ENCODE measurements at regions not wholly inside any gene's neighbourhood (a gene's known extent, or its start where the extent isn't known, plus 50 kb on each side); places are given as distances from the start of the nearest gene placed in this dataset.

GRCh38 chr3:117268318-117268717, 558.7 kb downstream of the TUSC7 start:
- Histone ChIP-seq H3K27ac (no peak overlapping the region), H3K4me3 (no peak overlapping the region)

GRCh38 chr3:117272274-117272673, 562.7 kb downstream of the TUSC7 start:
- no peak overlapping the region for H3K27ac ChIP-seq
- no peak overlapping the region for H3K4me3 ChIP-seq

GRCh38 chr3:117272876-117273523, 563.4 kb downstream of the TUSC7 start:
- Histone ChIP-seq H3K27ac (no peak overlapping the region), H3K4me3 (no peak overlapping the region)

GRCh38 chr3:117277816-117278215, 568.2 kb downstream of the TUSC7 start:
- Histone ChIP-seq H3K27ac (no peak overlapping the region), H3K4me3 (no peak overlapping the region)

GRCh38 chr3:117278424-117279190, 569.0 kb downstream of the TUSC7 start:
- Histone ChIP-seq H3K4me3 (no peak overlapping the region), H3K27ac (no peak overlapping the region)

GRCh38 chr3:117281371-117281770, 571.8 kb downstream of the TUSC7 start:
- Histone ChIP-seq H3K4me3 (no peak overlapping the region), H3K27ac (no peak overlapping the region)

- H3K4me3 ChIP-seq: no peak overlapping the region
These were observed 573.0 kb downstream of the TUSC7 start for GRCh38 chr3:117282566-117282965.

GRCh38 chr3:117285737-117286136, 576.2 kb downstream of the TUSC7 start:
- H3K27ac ChIP-seq: no peak overlapping the region
- H3K4me3 ChIP-seq: no peak overlapping the region

More at GRCh38 chr3:117282566-117282965, 573.0 kb downstream of the TUSC7 start:
- H3K27ac ChIP-seq: no peak overlapping the region

- Histone ChIP-seq H3K27ac (no peak overlapping the region), H3K4me3 (no peak overlapping the region)
These were observed 576.9 kb downstream of the TUSC7 start for GRCh38 chr3:117286488-117286887.

GRCh38 chr3:117287602-117288001, 578.0 kb downstream of the TUSC7 start:
- Histone ChIP-seq H3K4me3 (no peak overlapping the region), H3K27ac (no peak overlapping the region)

- no peak overlapping the region for H3K27ac ChIP-seq
- no peak overlapping the region for H3K4me3 ChIP-seq
These were observed 581.9 kb downstream of the TUSC7 start for GRCh38 chr3:117291476-117291875.

- Histone ChIP-seq H3K4me3 (no peak overlapping the region), H3K27ac (no peak overlapping the region)
These were observed 587.5 kb downstream of the TUSC7 start for GRCh38 chr3:117297065-117297464.

GRCh38 chr3:117297541-117297940, 588.0 kb downstream of the TUSC7 start:
- H3K4me3 ChIP-seq: no peak overlapping the region
- H3K27ac ChIP-seq: no peak overlapping the region

- Histone ChIP-seq H3K4me3 (no peak overlapping the region), H3K27ac (no peak overlapping the region)
These were observed 588.7 kb downstream of the TUSC7 start for GRCh38 chr3:117298273-117298672.

GRCh38 chr3:117302428-117302827, 592.8 kb downstream of the TUSC7 start:
- H3K27ac ChIP-seq: no peak overlapping the region
- H3K4me3 ChIP-seq: no peak overlapping the region

GRCh38 chr3:117303443-117303842, 593.9 kb downstream of the TUSC7 start:
- H3K27ac ChIP-seq: no peak overlapping the region
- H3K4me3 ChIP-seq: no peak overlapping the region

- no peak overlapping the region for H3K27ac ChIP-seq
- no peak overlapping the region for H3K4me3 ChIP-seq
These were observed 595.1 kb downstream of the TUSC7 start for GRCh38 chr3:117304681-117305080.

GRCh38 chr3:117305681-117306080, 596.1 kb downstream of the TUSC7 start:
- H3K4me3 ChIP-seq: no peak overlapping the region
- no peak overlapping the region for H3K27ac ChIP-seq

GRCh38 chr3:117306299-117306698, 596.7 kb downstream of the TUSC7 start:
- Histone ChIP-seq H3K4me3 (no peak overlapping the region), H3K27ac (no peak overlapping the region)

GRCh38 chr3:117308353-117308752, 598.8 kb downstream of the TUSC7 start:
- Histone ChIP-seq H3K4me3 (no peak overlapping the region), H3K27ac (no peak overlapping the region)

GRCh38 chr3:117308756-117309155, 599.2 kb downstream of the TUSC7 start:
- Histone ChIP-seq H3K27ac (no peak overlapping the region), H3K4me3 (no peak overlapping the region)

Measured in skin epidermis (tissue), 12 donors.